Central memory CD8-positive, alpha-beta T cell (primary cell): ENCODE measurements at regions not wholly inside any gene's neighbourhood (a gene's known extent, or its start where the extent isn't known, plus 50 kb on each side); places are given as distances from the start of the nearest gene placed in this dataset.

ENCODE experiments used
- ATAC-seq: fragments of 150-1000 bp; cut with Tn5 transposase; replicated peaks from 2 replicates; pipeline ENCODE4 v1.10.0; 2022; ENCODE audit warnings: mild to moderate bottlenecking, moderate FRiP score, moderate number of reproducible peaks; ENCODE audit not compliant: poor library complexity, severe bottlenecking; ENCODE audit errors: extremely low read depth
- DNase-seq, 2 donors: peaks; one replicate each; pipeline ENCODE4 v3.0.0; 2021; ENCODE audit warnings: low spot score in 2 of 2
- H3K27ac Mint-ChIP-seq: one replicate; pipeline ENCODE4 v1.8.0; 2022; ENCODE audit warnings: low read depth, mild to moderate bottlenecking, moderate library complexity, mixed read lengths
- H3K27me3 Mint-ChIP-seq: one replicate; pipeline ENCODE4 v1.8.0; 2022; ENCODE audit warnings: mixed read lengths
- H3K36me3 Mint-ChIP-seq: one replicate; pipeline ENCODE4 v1.8.0; 2022; ENCODE audit warnings: mild to moderate bottlenecking, moderate library complexity, mixed read lengths; ENCODE audit not compliant: insufficient read depth
- H3K4me1 Mint-ChIP-seq: one replicate; pipeline ENCODE4 v1.8.0; 2022; ENCODE audit warnings: mixed read lengths
- H3K4me3 Mint-ChIP-seq: one replicate; pipeline ENCODE4 v1.8.0; 2022; ENCODE audit warnings: mild to moderate bottlenecking, moderate library complexity, mixed read lengths
- H3K9me3 Mint-ChIP-seq: one replicate; pipeline ENCODE4 v1.8.0; 2022; ENCODE audit warnings: mixed read lengths

- ATAC-seq (no peak), DNase-seq (no peak)
- no peak overlapping the region for H3K4me3 Mint-ChIP-seq
Measured at GRCh38 chr14:25622763-25623162, 572.8 kb upstream of the STXBP6 start.

DNA sequence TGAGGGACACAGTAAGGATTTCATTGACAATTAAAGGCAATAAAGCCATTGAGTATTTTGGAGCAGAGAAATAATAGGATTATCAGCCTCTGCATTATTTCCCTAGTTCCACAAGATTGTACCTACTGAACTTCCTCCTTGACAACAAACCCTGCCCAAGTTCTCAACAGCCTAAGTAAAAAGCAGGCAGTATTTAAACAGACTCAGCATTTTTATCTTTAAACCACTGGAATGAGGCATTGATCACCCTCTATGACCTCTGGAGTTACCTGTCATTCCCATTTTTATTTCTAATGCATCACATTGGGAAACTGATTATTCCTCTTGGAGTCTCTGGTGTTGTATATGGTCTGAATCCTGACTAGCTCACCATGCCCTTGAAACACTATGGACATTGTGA, 570.6 kb upstream of the STXBP6 start:
- peaks cover 36% of the 10 kb centered on the region for H3K9me3 Mint-ChIP-seq
- H3K27ac Mint-ChIP-seq: no peak overlapping the region
- H3K4me1 Mint-ChIP-seq: no peaks in the 10 kb centered on the region
- no peak overlapping the region for H3K4me3 Mint-ChIP-seq
- H3K27me3 Mint-ChIP-seq: no peaks in the 10 kb centered on the region
- ATAC-seq (no peak), DNase-seq (no peak)
- H3K36me3 Mint-ChIP-seq: no peaks in the 10 kb centered on the region

More at GRCh38 chr14:25622763-25623162, 572.8 kb upstream of the STXBP6 start:
- Mint-ChIP-seq H3K4me1 (no peaks in the 10 kb centered on the region), H3K27ac (no peak overlapping the region), H3K9me3 (peaks cover 32% of the 10 kb centered on the region), H3K27me3 (no peaks in the 10 kb centered on the region), H3K36me3 (no peaks in the 10 kb centered on the region)

DNA sequence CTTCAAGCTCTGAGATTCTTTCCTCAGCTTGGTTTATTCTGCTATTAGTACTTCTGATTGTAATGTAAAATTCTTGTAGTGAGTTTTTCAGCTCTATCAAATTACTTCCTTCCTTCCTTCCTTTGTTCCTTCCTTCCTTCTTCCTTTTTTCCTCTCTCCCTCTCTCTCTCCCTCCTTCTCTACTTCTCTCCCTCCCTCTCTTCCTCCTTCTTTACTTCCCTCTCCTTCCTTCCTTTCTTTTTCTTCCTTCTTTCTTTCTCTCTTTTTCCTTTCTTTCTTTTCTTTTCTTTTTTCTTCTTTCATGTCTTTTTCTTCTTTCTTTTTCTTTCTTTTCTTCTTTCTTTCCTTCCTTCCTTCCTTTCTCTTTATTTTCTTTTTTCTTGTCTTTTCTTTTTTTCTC, 565.2 kb upstream of the STXBP6 start:
- ATAC-seq (no peak), DNase-seq (no peak)
- Mint-ChIP-seq H3K4me1 (no peaks in the 10 kb centered on the region), H3K27ac (no peak overlapping the region), H3K9me3 (peaks cover 28% of the 10 kb centered on the region), H3K36me3 (no peaks in the 10 kb centered on the region), H3K27me3 (no peaks in the 10 kb centered on the region), H3K4me3 (no peak overlapping the region)

- no peaks in the 10 kb centered on the region for H3K4me1 Mint-ChIP-seq
- H3K4me3 Mint-ChIP-seq: no peak overlapping the region
- H3K27me3 Mint-ChIP-seq: no peaks in the 10 kb centered on the region
- no peak overlapping the region for H3K27ac Mint-ChIP-seq
- H3K36me3 Mint-ChIP-seq: peaks cover 1% of the 10 kb centered on the region
- no peak for ATAC-seq
- no peak for DNase-seq
- peaks cover 28% of the 10 kb centered on the region for H3K9me3 Mint-ChIP-seq
Measured at GRCh38 chr14:25607192-25607591, 557.2 kb upstream of the STXBP6 start.

DNA sequence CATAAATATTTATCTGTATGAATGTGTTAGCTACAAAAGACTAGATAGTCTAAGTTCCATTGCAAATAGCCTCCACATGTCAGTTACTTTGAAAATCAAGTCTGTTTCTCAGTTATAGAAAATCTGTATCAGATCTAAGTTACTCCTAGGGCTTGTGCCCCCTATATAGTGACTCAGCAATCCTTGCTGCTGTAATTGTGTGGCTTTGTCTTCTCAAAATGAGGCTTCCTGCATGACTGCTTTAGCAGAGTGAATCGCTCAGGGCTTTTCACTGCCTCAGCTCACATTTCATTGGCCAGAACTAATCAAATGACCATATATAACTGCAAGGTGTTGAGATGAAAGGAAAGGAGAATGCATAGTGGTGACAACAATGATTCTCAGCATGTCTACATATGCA, 552.2 kb upstream of the STXBP6 start:
- no peak for ATAC-seq
- Mint-ChIP-seq H3K4me3 (no peak overlapping the region), H3K27me3 (no peaks in the 10 kb centered on the region), H3K9me3 (peaks cover 32% of the 10 kb centered on the region), H3K27ac (no peak overlapping the region), H3K36me3 (no peaks in the 10 kb centered on the region), H3K4me1 (no peaks in the 10 kb centered on the region)
- DNase-seq: no peak

DNA sequence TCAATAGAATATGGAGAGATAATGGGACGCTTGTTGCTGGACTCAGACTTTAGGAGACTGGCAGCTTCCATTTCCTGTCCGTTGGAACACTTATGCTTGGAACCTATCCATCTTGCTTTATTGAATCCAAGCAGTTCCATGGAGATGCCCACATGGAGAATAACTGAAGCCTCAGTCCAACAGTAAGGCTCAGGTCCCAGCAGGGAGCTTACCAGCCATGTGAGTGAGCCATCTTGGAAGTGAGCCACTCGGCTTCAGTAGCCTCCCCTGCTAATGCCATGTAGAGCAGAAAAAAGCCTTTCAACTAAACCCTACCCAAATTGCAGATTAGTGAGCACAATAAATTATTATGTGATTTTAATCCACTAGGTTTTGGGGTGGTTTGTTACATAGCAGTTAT, 538.8 kb upstream of the STXBP6 start:
- ATAC-seq (no peak), DNase-seq (no peak)
- Mint-ChIP-seq H3K4me1 (no peaks in the 10 kb centered on the region), H3K27me3 (no peaks in the 10 kb centered on the region), H3K9me3 (peaks cover 9% of the 10 kb centered on the region), H3K36me3 (no peaks in the 10 kb centered on the region), H3K4me3 (no peak overlapping the region), H3K27ac (no peak overlapping the region)

DNA sequence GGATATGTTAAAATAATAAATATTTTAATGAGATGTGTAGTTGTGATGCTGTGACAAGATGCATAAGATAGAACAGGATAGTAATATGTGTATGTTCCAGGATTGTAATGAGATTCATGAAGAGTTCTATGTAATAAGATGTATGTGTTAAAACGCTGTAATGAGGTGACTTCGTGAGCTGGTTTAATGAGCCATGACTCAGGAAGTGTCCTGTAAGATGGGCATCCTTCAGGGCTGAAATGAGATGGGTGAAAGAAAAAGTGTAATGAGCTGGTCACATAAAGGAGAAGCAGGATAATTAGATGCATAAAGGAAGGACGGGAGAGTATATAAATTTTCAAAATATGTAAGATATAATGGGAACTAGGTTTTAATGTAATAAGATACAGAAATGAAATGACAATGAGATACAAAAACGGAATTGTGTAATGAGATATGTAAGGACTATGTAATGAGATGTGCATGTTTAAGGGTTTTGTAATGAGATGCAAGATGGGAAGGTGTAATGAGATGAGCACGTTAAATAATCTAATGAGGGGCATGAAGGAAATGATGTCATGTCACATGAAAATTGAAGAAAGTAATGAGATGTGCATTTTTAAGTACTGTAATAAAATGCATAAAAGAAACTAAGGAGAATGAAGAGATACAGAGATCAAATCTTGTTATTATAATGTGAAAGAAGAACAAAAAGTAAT, 524.8 kb upstream of the STXBP6 start:
- no peak overlapping the region for H3K27ac Mint-ChIP-seq
- H3K4me3 Mint-ChIP-seq: no peak overlapping the region
- H3K9me3 Mint-ChIP-seq: peaks cover 11% of the 10 kb centered on the region
- ATAC-seq (no peak), DNase-seq (no peak)
- H3K4me1 Mint-ChIP-seq: no peaks in the 10 kb centered on the region
- no peaks in the 10 kb centered on the region for H3K27me3 Mint-ChIP-seq
- no peaks in the 10 kb centered on the region for H3K36me3 Mint-ChIP-seq

DNA sequence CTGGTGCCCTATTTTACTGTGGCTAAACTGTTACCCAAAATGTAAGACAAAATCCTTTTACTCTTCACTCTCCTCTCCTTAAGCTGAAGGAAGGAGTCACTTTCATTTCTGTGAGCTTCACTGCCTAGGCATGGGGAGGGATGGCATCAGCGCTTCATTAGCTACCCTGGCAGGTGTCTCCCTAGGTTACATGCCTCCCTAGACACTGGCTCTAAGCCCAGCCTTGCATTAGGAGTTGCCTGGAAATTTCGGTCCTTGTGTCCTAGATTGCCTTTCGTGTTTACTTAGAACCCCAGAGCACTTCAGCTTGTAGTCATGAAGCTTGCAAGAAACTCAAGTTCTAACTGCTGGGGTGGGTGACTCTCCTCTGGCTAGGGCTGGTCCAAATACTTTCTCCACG, 520.5 kb upstream of the STXBP6 start:
- no peak for DNase-seq
- Mint-ChIP-seq H3K9me3 (peaks cover 33% of the 10 kb centered on the region), H3K27ac (no peak overlapping the region), H3K27me3 (no peaks in the 10 kb centered on the region), H3K36me3 (no peaks in the 10 kb centered on the region), H3K4me3 (no peak overlapping the region), H3K4me1 (no peaks in the 10 kb centered on the region)
- ATAC-seq: no peak

GRCh38 chr14:25557466-25557865, 507.5 kb upstream of the STXBP6 start:
- Mint-ChIP-seq H3K4me3 (no peak overlapping the region), H3K27ac (no peak overlapping the region), H3K4me1 (no peaks in the 10 kb centered on the region), H3K27me3 (no peaks in the 10 kb centered on the region), H3K9me3 (no peaks in the 10 kb centered on the region), H3K36me3 (no peaks in the 10 kb centered on the region)
- no peak for DNase-seq
- no peak for ATAC-seq

DNA sequence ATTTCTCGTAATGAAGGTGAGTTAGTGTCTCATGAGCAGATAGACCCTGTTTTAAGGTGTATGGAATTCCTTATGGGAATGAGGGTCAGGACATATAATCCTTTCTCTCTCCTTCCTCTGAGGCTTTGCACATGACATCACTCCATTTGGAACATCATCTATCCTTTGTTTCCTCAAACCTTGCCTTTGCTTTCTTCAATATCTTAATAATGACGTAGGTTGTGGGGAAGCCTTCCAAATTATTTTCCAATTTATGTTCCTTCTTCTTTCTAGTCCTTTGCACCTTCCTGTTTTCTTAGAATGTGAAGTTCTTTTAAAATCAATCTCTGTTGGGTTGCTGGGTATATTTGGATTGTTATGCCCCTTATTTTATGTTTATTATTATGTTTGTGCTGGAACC, 502.9 kb upstream of the STXBP6 start:
- Mint-ChIP-seq H3K9me3 (peaks cover 16% of the 10 kb centered on the region), H3K27ac (no peak overlapping the region), H3K27me3 (no peaks in the 10 kb centered on the region), H3K36me3 (no peaks in the 10 kb centered on the region), H3K4me3 (no peak overlapping the region), H3K4me1 (no peaks in the 10 kb centered on the region)
- DNase-seq (no peak), ATAC-seq (no peak)

DNA sequence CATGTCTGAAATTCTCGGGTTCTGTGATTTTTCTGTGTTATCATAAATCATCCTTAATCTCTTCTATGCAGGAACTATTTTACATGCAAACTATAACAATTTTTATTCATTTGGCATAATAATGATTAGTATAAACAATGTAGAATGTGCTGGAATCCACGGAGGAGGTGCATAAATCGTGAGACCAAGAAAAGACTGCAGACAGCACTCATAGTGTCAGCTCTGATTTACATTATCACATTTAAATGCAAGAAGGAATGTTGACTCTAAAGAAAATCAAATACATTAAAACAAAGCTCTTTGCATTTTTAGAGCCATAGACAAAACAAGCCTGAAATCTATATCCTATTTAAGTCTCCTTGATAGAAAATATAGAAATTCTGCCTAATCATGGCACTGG, 501.7 kb upstream of the STXBP6 start:
- Mint-ChIP-seq H3K4me3 (no peak overlapping the region), H3K36me3 (no peaks in the 10 kb centered on the region), H3K9me3 (peaks cover 16% of the 10 kb centered on the region), H3K4me1 (no peaks in the 10 kb centered on the region), H3K27ac (no peak overlapping the region), H3K27me3 (no peaks in the 10 kb centered on the region)
- ATAC-seq: no peak
- DNase-seq: no peak

- Mint-ChIP-seq H3K27me3 (no peaks in the 10 kb centered on the region), H3K4me1 (no peaks in the 10 kb centered on the region), H3K4me3 (no peak overlapping the region), H3K27ac (no peak overlapping the region), H3K36me3 (no peaks in the 10 kb centered on the region), H3K9me3 (peaks cover 16% of the 10 kb centered on the region)
- ATAC-seq (no peak), DNase-seq (no peak)
Measured at GRCh38 chr14:25546826-25547225, 496.9 kb upstream of the STXBP6 start.

- peaks cover 20% of the 10 kb centered on the region for H3K9me3 Mint-ChIP-seq
- no peaks in the 10 kb centered on the region for H3K36me3 Mint-ChIP-seq
- DNase-seq (no peak), ATAC-seq (no peak)
- H3K4me3 Mint-ChIP-seq: no peak overlapping the region
- H3K4me1 Mint-ChIP-seq: no peaks in the 10 kb centered on the region
- H3K27ac Mint-ChIP-seq: no peak overlapping the region
- H3K27me3 Mint-ChIP-seq: no peaks in the 10 kb centered on the region
Measured at GRCh38 chr14:25537846-25538455, 488.0 kb upstream of the STXBP6 start.
